GM18498 (cell line): ENCODE measurements at regions not wholly inside any gene's neighbourhood (a gene's known extent, or its start where the extent isn't known, plus 50 kb on each side); places are given as distances from the start of the nearest gene placed in this dataset.

Experiments
- ATAC-seq: cut with Tn5 transposase; IDR thresholded peaks from one replicate; pipeline ENCODE4 v1.9.1; 2021; ENCODE audit warnings: mild to moderate bottlenecking, moderate library complexity; ENCODE audit not compliant: unreplicated experiment

- ATAC-seq: no peak
Measured at GRCh38 chr5:8234179-8234770, 365.3 kb downstream of the MTRR start.

- no peak for ATAC-seq
Measured at GRCh38 chr5:8238080-8238479, 369.1 kb downstream of the MTRR start.

GRCh38 chr5:8239198-8239597 is 370.2 kb downstream of the MTRR start:
- no peak for ATAC-seq

- ATAC-seq: no peak
Measured at GRCh38 chr5:8239646-8240045, 370.7 kb downstream of the MTRR start.

- no peak for ATAC-seq
Measured at GRCh38 chr5:8241076-8241475, 372.1 kb downstream of the MTRR start.

- no peak for ATAC-seq
Measured at GRCh38 chr5:8241558-8241957, 372.6 kb downstream of the MTRR start.

- ATAC-seq: no peak
Measured at GRCh38 chr5:8247049-8247899, 378.3 kb downstream of the MTRR start.

- ATAC-seq: no peak
Measured at GRCh38 chr5:8253376-8253775, 384.4 kb downstream of the MTRR start.

- ATAC-seq: no peak
Measured at GRCh38 chr5:8254674-8255073, 385.7 kb downstream of the MTRR start.

GRCh38 chr5:8258801-8259200 is 389.9 kb downstream of the MTRR start:
- no peak for ATAC-seq

- no peak for ATAC-seq
Measured at GRCh38 chr5:8270246-8270645, 401.3 kb downstream of the MTRR start.

- ATAC-seq: no peak
Measured at GRCh38 chr5:8280711-8281363, 411.9 kb downstream of the MTRR start.

GRCh38 chr5:8288334-8288733 is 419.4 kb downstream of the MTRR start:
- no peak for ATAC-seq

GRCh38 chr5:8288897-8289516 is 420.1 kb downstream of the MTRR start:
- no peak for ATAC-seq

GRCh38 chr5:8289779-8290178 is 420.8 kb downstream of the MTRR start:
- ATAC-seq: no peak

GRCh38 chr5:8290721-8291120 is 421.8 kb downstream of the MTRR start:
- no peak for ATAC-seq

- ATAC-seq: no peak
Measured at GRCh38 chr5:8291641-8292040, 422.7 kb downstream of the MTRR start.

- ATAC-seq: no peak
Measured at GRCh38 chr5:8295141-8295540, 426.2 kb downstream of the MTRR start.

- no peak for ATAC-seq
Measured at GRCh38 chr5:8299716-8300115, 430.8 kb downstream of the MTRR start.

- no peak for ATAC-seq
Measured at GRCh38 chr5:8304341-8304740, 435.4 kb downstream of the MTRR start.

- ATAC-seq: no peak
Measured at GRCh38 chr5:8306288-8306896, 437.4 kb downstream of the MTRR start.
